PC-9 (cell line): ENCODE measurements at regions not wholly inside any gene's neighbourhood (a gene's known extent, or its start where the extent isn't known, plus 50 kb on each side); places are given as distances from the start of the nearest gene placed in this dataset.

ENCODE experiments used
- BruUV-seq: library from RNA; stranded (reverse); fragments of 400-500 nt; replicated peaks from 2 replicates; lab custom pipeline; 2021; lab: Mats Ljungman, UMichigan
- CTCF ChIA-PET: fragments of 300-600 bp; sonication (Branson Sonifier 250); formaldehyde crosslinking; loops from one replicate; lab custom pipeline; 2022; ENCODE audit warnings: antibody characterized with exemption; lab: Charles Lee
- POLR2A ChIA-PET: fragments of 300-600 bp; sonication (Branson Sonifier 250); formaldehyde crosslinking; loops from one replicate; lab custom pipeline; 2022; ENCODE audit warnings: antibody characterized with exemption; ENCODE audit not compliant: unreplicated experiment; lab: Charles Lee
- DNase-seq, 2 experiments: peaks; one replicate each; pipeline versions ENCODE4 v3.0.0 to v3.0.0-alpha.2; 2015 to 2022; ENCODE audit warnings: mixed read lengths in 1 of 2
- H2AFZ ChIP-seq: fragments of 200-600 bp; sonication (generic); 2 replicates; pipeline ENCODE4 v1.8.1; 2017; ENCODE audit warnings: antibody characterized with exemption
- H3F3A ChIP-seq: fragments of 200-600 bp; sonication (generic); 2 replicates; pipeline ENCODE4 v1.8.1; 2017; ENCODE audit warnings: antibody characterized with exemption, mild to moderate bottlenecking, low read depth; ENCODE audit not compliant: insufficient read depth
- H3K27ac ChIP-seq: fragments of 200-600 bp; sonication (generic); 2 replicates; pipeline ENCODE4 v1.6.1; 2016; ENCODE audit warnings: mixed run types
- H3K27me3 ChIP-seq: fragments of 200-600 bp; sonication (generic); 2 replicates; pipeline ENCODE4 v1.6.1; 2016; ENCODE audit warnings: low read depth, mixed run types; ENCODE audit not compliant: insufficient read depth
- H3K36me3 ChIP-seq: fragments of 200-600 bp; sonication (generic); 2 replicates; pipeline ENCODE4 v1.6.1; 2016; ENCODE audit warnings: low read depth, mixed run types
- H3K4me1 ChIP-seq: fragments of 200-600 bp; sonication (generic); replicated peaks from 2 replicates; pipeline ENCODE4 v1.6.1; 2016; ENCODE audit warnings: mixed run types; ENCODE audit not compliant: insufficient read depth
- H3K4me2 ChIP-seq: fragments of 200-600 bp; sonication (generic); 2 replicates; pipeline ENCODE4 v1.6.1; 2017; ENCODE audit warnings: mixed run types
- H3K4me3 ChIP-seq: fragments of 200-600 bp; sonication (generic); 2 replicates; pipeline ENCODE4 v1.6.1; 2016; ENCODE audit warnings: mixed run types
- H3K79me2 ChIP-seq: fragments of 200-600 bp; sonication (generic); 2 replicates; pipeline ENCODE4 v1.6.1; 2017; ENCODE audit warnings: low read depth, mixed run types
- H3K9me2 ChIP-seq: fragments of 200-600 bp; sonication (generic); 2 replicates; pipeline ENCODE4 v1.8.1; 2017; ENCODE audit warnings: mild to moderate bottlenecking; ENCODE audit not compliant: insufficient read depth
- H3K9me3 ChIP-seq: fragments of 200-600 bp; sonication (generic); 2 replicates; pipeline ENCODE4 v1.8.1; 2016; ENCODE audit warnings: low read depth; ENCODE audit not compliant: insufficient read depth
- H4K20me1 ChIP-seq: fragments of 200-600 bp; sonication (generic); 2 replicates; pipeline ENCODE4 v1.8.1; 2017; ENCODE audit not compliant: insufficient read depth
- CTCF ChIP-seq: fragments of 200-600 bp; sonication (generic); conservative IDR thresholded peaks from 2 replicates; pipeline ENCODE4 v1.6.1; 2017; ENCODE audit warnings: mixed run types, antibody characterized with exemption, mild to moderate bottlenecking, moderate library complexity
- EZH2 ChIP-seq: fragments of 200-600 bp; sonication (generic); IDR thresholded peaks from 2 replicates; pipeline ENCODE4 v1.8.0; 2017; ENCODE audit warnings: antibody characterized with exemption, low read depth
- intact Hi-C: fragments of 100-400 bp; cut with micrococcal nuclease; formaldehyde crosslinking; loops from one replicate; pipeline ENCODE4 v1.10.0; 2022; ENCODE audit not compliant: unreplicated experiment

GRCh38 chr22:27474112-27474571, 327.4 kb downstream of the MN1 start:
- H3F3A ChIP-seq: peaks cover 32% of the 10 kb centered on the region
- H2AFZ ChIP-seq: no peak overlapping the region
- no peaks in the 10 kb centered on the region for H3K36me3 ChIP-seq
- H3K79me2 ChIP-seq: peaks cover 5% of the 10 kb centered on the region
- H3K4me2 ChIP-seq: peak overlapping the region; percentile 80
- intact Hi-C loops: loop anchor here (2.0 to 5.0 kb wide), 3 partner anchors 35 to 362 kb away; no protein-coding TSS in a partner anchor
- DNase-seq: peak; percentile 31 to 70
- H4K20me1 ChIP-seq: no peaks in the 10 kb centered on the region
- no peaks in the 10 kb centered on the region for H3K9me2 ChIP-seq
- peak overlapping the region; percentile 98 for H3K27ac ChIP-seq
- BruUV-seq: TSS peak; percentile 40
- ChIA-PET POLR2A (interaction anchor here (0.7 to 1.4 kb wide), 4 partner anchors 13 to 247 kb away, joined by 4 to 10 read pairs (median 6); no protein-coding TSS in a partner anchor), CTCF (no interaction called here)
- TF ChIP-seq EZH2 (no peak), CTCF (0 out of 2 replicates have a peak, but pooled peaks have one; percentile 13)
- H3K9me3 ChIP-seq: no peaks in the 10 kb centered on the region
- peak overlapping the region; percentile 57 for H3K4me3 ChIP-seq
- peaks cover 47% of the 10 kb centered on the region for H3K4me1 ChIP-seq
- H3K27me3 ChIP-seq: no peaks in the 10 kb centered on the region

GRCh38 chr22:27474711-27475547, 326.6 kb downstream of the MN1 start:
- ChIA-PET POLR2A (interaction anchor here (0.6 to 1.4 kb wide), 11 partner anchors 13 to 801 kb away, joined by 3 to 10 read pairs (median 4); no protein-coding TSS in a partner anchor), CTCF (interaction anchor here (0.5 to 1.2 kb wide), 2 partner anchors 196 to 326 kb away, joined by 10 to 16 read pairs; no protein-coding TSS in a partner anchor)
- H2AFZ ChIP-seq: no peak overlapping the region
- H3K36me3 ChIP-seq: no peaks in the 10 kb centered on the region
- no peaks in the 10 kb centered on the region for H4K20me1 ChIP-seq
- H3K4me3 ChIP-seq: peak overlapping the region; percentile 57
- DNase-seq: peak; percentile 93 to 100
- no peaks in the 10 kb centered on the region for H3K27me3 ChIP-seq
- peak overlapping the region; percentile 98 for H3K27ac ChIP-seq
- peaks cover 47% of the 10 kb centered on the region for H3K4me1 ChIP-seq
- intact Hi-C loops: loop anchor here (1.0 to 5.0 kb wide), 10 partner anchors 14 to 363 kb away; no protein-coding TSS in a partner anchor
- H3K4me2 ChIP-seq: peak overlapping the region; percentile 80
- peaks cover 5% of the 10 kb centered on the region for H3K79me2 ChIP-seq
- no peak for TF ChIP-seq CTCF
- no peak for TF ChIP-seq EZH2
- H3K9me2 ChIP-seq: no peaks in the 10 kb centered on the region
- H3K9me3 ChIP-seq: no peaks in the 10 kb centered on the region
- no TSS peak for BruUV-seq
- peaks cover 32% of the 10 kb centered on the region for H3F3A ChIP-seq

- Histone ChIP-seq H3K79me2 (peaks cover 5% of the 10 kb centered on the region), H3K27ac (peak overlapping the region; percentile 98), H3K9me3 (no peaks in the 10 kb centered on the region), H3K4me3 (peak overlapping the region; percentile 45; the same call in 1 of the 2 replicates), H3K36me3 (no peaks in the 10 kb centered on the region), H3K9me2 (no peaks in the 10 kb centered on the region), H4K20me1 (no peaks in the 10 kb centered on the region), H3K4me2 (peak overlapping the region; percentile 80), H3K4me1 (peaks cover 47% of the 10 kb centered on the region), H3K27me3 (no peaks in the 10 kb centered on the region), H2AFZ (no peak overlapping the region), H3F3A (peaks cover 32% of the 10 kb centered on the region)
- DNase-seq: peak in 1 of 2 experiments; percentile 64
- TSS peak; percentile 39 for BruUV-seq
- intact Hi-C loops: loop anchor here (1.0 to 5.0 kb wide), 9 partner anchors 14 to 329 kb away; no protein-coding TSS in a partner anchor
- POLR2A ChIA-PET: interaction anchor here (0.6 to 1.4 kb wide), 8 partner anchors 14 to 802 kb away, joined by 3 to 10 read pairs (median 4); no protein-coding TSS in a partner anchor
- TF ChIP-seq EZH2 (no peak), CTCF (no peak)
- CTCF ChIA-PET: interaction anchor here (0.5 to 1.2 kb wide), 2 partner anchors 195 to 325 kb away, joined by 10 to 16 read pairs; no protein-coding TSS in a partner anchor
These were observed 326.0 kb downstream of the MN1 start for GRCh38 chr22:27475548-27475897.
